H9 (cell line): ENCODE measurements at regions not wholly inside any gene's neighbourhood (a gene's known extent, or its start where the extent isn't known, plus 50 kb on each side); places are given as distances from the start of the nearest gene placed in this dataset.

Source experiments
- DNase-seq: peaks from one replicate; pipeline ENCODE4 v3.0.0-alpha.2; 2017
- H2AFZ ChIP-seq: one replicate; pipeline ENCODE4 v1.6.1; 2013; ENCODE audit warnings: mild to moderate bottlenecking, low read length, control low read depth, moderate library complexity
- H2AK5ac ChIP-seq: 2 replicates; pipeline ENCODE4 v1.6.1; 2013; ENCODE audit warnings: low read length, control low read depth, mixed read lengths; ENCODE audit not compliant: insufficient read length
- H2BK120ac ChIP-seq: one replicate; pipeline ENCODE4 v1.6.1; 2013; ENCODE audit warnings: low read depth, mild to moderate bottlenecking, low read length, control low read depth, inconsistent platforms; ENCODE audit not compliant: poor library complexity, severe bottlenecking
- H2BK12ac ChIP-seq: 2 replicates; pipeline ENCODE4 v1.6.1; 2013; ENCODE audit warnings: low read length, control low read depth, mixed read lengths, low read depth; ENCODE audit not compliant: insufficient read length
- H2BK15ac ChIP-seq: 2 replicates; pipeline ENCODE4 v1.6.1; 2013; ENCODE audit warnings: low read depth, low read length, control low read depth
- H2BK20ac ChIP-seq: one replicate; pipeline ENCODE4 v1.6.1; 2013; ENCODE audit warnings: low read depth, mild to moderate bottlenecking, low read length, control low read depth, inconsistent platforms; ENCODE audit not compliant: poor library complexity, severe bottlenecking
- H2BK5ac ChIP-seq: 2 replicates; pipeline ENCODE4 v1.6.1; 2013; ENCODE audit warnings: low read length, control low read depth, mixed read lengths; ENCODE audit not compliant: insufficient read length
- H3K14ac ChIP-seq: 2 replicates; pipeline ENCODE4 v1.6.1; 2013; ENCODE audit warnings: low read length, control low read depth; ENCODE audit not compliant: insufficient read depth
- H3K18ac ChIP-seq: 2 replicates; pipeline ENCODE4 v1.6.1; 2013; ENCODE audit warnings: low read depth, mild to moderate bottlenecking, mixed read lengths, low read length, control low read depth; ENCODE audit not compliant: insufficient read length
- H3K23ac ChIP-seq: 2 replicates; pipeline ENCODE4 v1.6.1; 2013; ENCODE audit warnings: low read length, control low read depth, mixed read lengths, low read depth; ENCODE audit not compliant: insufficient read length
- H3K23me2 ChIP-seq: 2 replicates; pipeline ENCODE4 v1.6.1; 2013; ENCODE audit warnings: low read depth, mild to moderate bottlenecking, mixed read lengths, low read length, control low read depth; ENCODE audit not compliant: insufficient read length, poor library complexity, severe bottlenecking
- H3K27ac ChIP-seq: 2 replicates; pipeline ENCODE4 v1.5.1; 2013; ENCODE audit warnings: low read length, control low read depth, mixed read lengths, low read depth; ENCODE audit not compliant: insufficient read length
- H3K27me3 ChIP-seq: 2 replicates; pipeline ENCODE4 v1.6.1; 2013; ENCODE audit warnings: low read length, control low read depth, inconsistent platforms; ENCODE audit not compliant: insufficient read depth
- H3K4ac ChIP-seq: 2 replicates; pipeline ENCODE4 v1.6.1; 2013; ENCODE audit warnings: low read depth, mild to moderate bottlenecking, control low read depth, inconsistent platforms, low read length, moderate library complexity
- H3K4me1 ChIP-seq: 2 replicates; pipeline ENCODE4 v1.6.1; 2013; ENCODE audit warnings: low read length, control low read depth, inconsistent platforms; ENCODE audit not compliant: insufficient read depth
- H3K4me2 ChIP-seq: 2 replicates; pipeline ENCODE4 v1.6.1; 2013; ENCODE audit warnings: low read length, control low read depth, mixed read lengths; ENCODE audit not compliant: insufficient read length, insufficient read depth
- H3K56ac ChIP-seq: 2 replicates; pipeline ENCODE4 v1.6.1; 2013; ENCODE audit warnings: low read depth, mild to moderate bottlenecking, mixed read lengths, low read length, control low read depth; ENCODE audit not compliant: insufficient read length
- H3K79me1 ChIP-seq: 2 replicates; pipeline ENCODE4 v1.6.1; 2013; ENCODE audit warnings: low read depth, mild to moderate bottlenecking, moderate library complexity, low read length, control low read depth, inconsistent platforms; ENCODE audit not compliant: insufficient read depth, poor library complexity, severe bottlenecking
- H3K79me2 ChIP-seq: 2 replicates; pipeline ENCODE4 v1.6.1; 2013; ENCODE audit warnings: low read length, control low read depth, inconsistent platforms; ENCODE audit not compliant: insufficient read depth
- H3K9ac ChIP-seq: 2 replicates; pipeline ENCODE4 v1.6.1; 2013; ENCODE audit warnings: low read length, control low read depth, mixed read lengths; ENCODE audit not compliant: insufficient read length; ENCODE audit errors: extremely low read depth
- H3K9me3 ChIP-seq: one replicate; pipeline ENCODE4 v1.6.1; 2013; ENCODE audit warnings: low read depth, low read length, inconsistent platforms; ENCODE audit not compliant: control insufficient read depth
- H3T11ph ChIP-seq: one replicate; pipeline ENCODE4 v1.6.1; 2013; ENCODE audit warnings: mild to moderate bottlenecking, low read length, control low read depth, inconsistent platforms
- H4K20me1 ChIP-seq: one replicate; pipeline ENCODE4 v1.6.1; 2013; ENCODE audit not compliant: control insufficient read depth, insufficient read length, insufficient read depth
- H4K5ac ChIP-seq: 2 replicates; pipeline ENCODE4 v1.6.1; 2013; ENCODE audit warnings: low read depth, mild to moderate bottlenecking, mixed read lengths, low read length, control low read depth; ENCODE audit not compliant: insufficient read length
- H4K8ac ChIP-seq: replicated peaks from 2 replicates; pipeline ENCODE4 v1.6.1; 2013; ENCODE audit warnings: low read length, control low read depth, mixed read lengths, low read depth; ENCODE audit not compliant: insufficient read length
- H4K91ac ChIP-seq: 2 replicates; pipeline ENCODE4 v1.6.1; 2013; ENCODE audit warnings: low read depth, mild to moderate bottlenecking, moderate library complexity, mixed read lengths, low read length, control low read depth; ENCODE audit not compliant: insufficient read length
- H3K27ac Mint-ChIP-seq, 3 experiments: 2 replicates in 2 of 3; 3 replicates in 1 of 3; pipeline ENCODE4 v1.8.0; 2020 to 2021; ENCODE audit warnings: mixed read lengths in 3 of 3, mild to moderate bottlenecking in 1 of 3, moderate library complexity in 1 of 3
- H3K27me3 Mint-ChIP-seq: 2 replicates; pipeline ENCODE4 v1.8.0; 2021; ENCODE audit warnings: low read depth, mild to moderate bottlenecking, moderate library complexity, mixed read lengths
- H3K36me3 Mint-ChIP-seq, 3 experiments: 2 replicates in 2 of 3; 3 replicates in 1 of 3; pipeline ENCODE4 v1.8.0; 2020 to 2021; ENCODE audit warnings: low read depth in 3 of 3, mixed read lengths in 3 of 3; ENCODE audit not compliant: insufficient read depth in 1 of 3
- H3K4me1 Mint-ChIP-seq, 2 experiments: 2 replicates each; pipeline ENCODE4 v1.8.0; 2020; ENCODE audit warnings: mixed read lengths in 2 of 2
- H3K4me3 Mint-ChIP-seq, 2 experiments: 2 replicates in 1 of 2; 3 replicates in 1 of 2; pipeline ENCODE4 v1.8.0; 2020 to 2021; ENCODE audit warnings: mild to moderate bottlenecking in 2 of 2, mixed read lengths in 2 of 2, moderate library complexity in 1 of 2
- H3K9me3 Mint-ChIP-seq, 2 experiments: 2 replicates in 1 of 2; 3 replicates in 1 of 2; pipeline ENCODE4 v1.8.0; 2020; ENCODE audit warnings: mild to moderate bottlenecking in 2 of 2, mixed read lengths in 2 of 2, moderate library complexity in 1 of 2
- CTCF ChIP-seq: fragments of 200-600 bp; sonication (generic); conservative IDR thresholded peaks from 3 replicates; pipeline ENCODE4 v1.8.0; 2021; ENCODE audit warnings: antibody characterized with exemption, mild to moderate bottlenecking
- WGBS: extraction: QIAGEN DNeasy Blood & Tissue Kit; methylation state at CpG from one replicate; pipeline ENCODE4 v1.1.7; 2013; ENCODE audit warnings: missing lambda C conversion rate, low lambda C conversion rate, mixed read lengths; ENCODE audit not compliant: insufficient read length; ENCODE audit errors: extremely low coverage; 5-methylcytosine and 5-hydroxymethylcytosine counted together

DNA sequence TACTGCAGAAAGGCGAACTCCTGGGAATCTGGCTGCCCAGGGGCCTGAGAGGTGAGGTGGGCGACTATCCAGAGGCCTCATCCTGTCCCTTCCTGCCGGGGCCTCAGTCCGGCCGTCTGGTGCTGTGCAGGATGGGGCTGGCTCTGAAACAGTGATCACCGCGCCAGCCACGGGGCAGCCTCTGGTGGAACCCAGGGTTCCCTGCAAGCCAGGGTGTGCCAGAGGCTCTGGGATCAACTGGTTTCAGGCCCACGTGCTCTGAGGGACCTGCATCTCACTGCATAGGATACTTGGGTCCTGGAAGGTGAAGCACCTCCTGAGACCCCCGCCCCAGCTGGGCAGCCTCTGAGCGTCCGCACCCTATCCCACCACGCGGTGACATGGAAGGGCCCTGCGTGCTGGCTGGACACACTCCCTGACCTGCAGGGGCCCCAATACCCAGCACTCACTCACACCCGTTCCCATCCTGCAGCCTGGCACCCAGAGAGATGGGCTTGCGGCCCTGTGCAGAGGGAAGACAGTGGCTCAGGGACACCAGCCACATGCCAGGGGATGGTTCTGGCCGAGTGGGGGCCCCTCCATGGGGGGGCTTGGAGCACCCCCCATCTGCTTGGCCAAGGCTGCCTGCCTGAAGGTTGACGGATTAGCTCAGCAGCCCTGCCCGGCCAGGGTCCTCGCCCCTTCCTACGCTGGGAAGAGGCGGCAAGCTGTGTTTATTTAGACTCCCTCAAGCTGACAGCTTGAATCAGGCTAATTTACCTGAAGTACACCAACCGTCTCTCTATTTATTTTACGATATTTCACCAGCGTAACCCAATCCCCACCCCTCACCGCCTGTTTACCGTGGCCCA is 64.3 kb upstream of the TTC34 start:
- no peak overlapping the region for H3K9ac ChIP-seq
- no peak overlapping the region for H3K27ac ChIP-seq
- no peak overlapping the region for H3K14ac ChIP-seq
- H3K23ac ChIP-seq: no peak overlapping the region
- H3K23me2 ChIP-seq: no peaks in the 10 kb centered on the region
- peaks cover 65% of the 10 kb centered on the region for H3K9me3 ChIP-seq
- no peaks in the 10 kb centered on the region for H4K20me1 ChIP-seq
- Mint-ChIP-seq H3K27me3 (peaks cover 5% of the 10 kb centered on the region), H3K36me3 (peaks cover under 1 to 10% (median 7%) of the 10 kb centered on the region in 3 experiments; a peak in 3 of 7 replicates), H3K9me3 (peaks cover 4 to 67% of the 10 kb centered on the region in 2 experiments), H3K4me3 (no peak overlapping the region), H3K4me1 (no peaks in the 10 kb centered on the region), H3K27ac (no peak overlapping the region)
- H2BK15ac ChIP-seq: no peak overlapping the region
- no peaks in the 10 kb centered on the region for H3K79me1 ChIP-seq
- H4K8ac ChIP-seq: no peak overlapping the region
- no peaks in the 10 kb centered on the region for H3K79me2 ChIP-seq
- H3K4me2 ChIP-seq: no peak overlapping the region
- H2BK12ac ChIP-seq: no peak overlapping the region
- no peak overlapping the region for H4K5ac ChIP-seq
- no peak overlapping the region for H3K18ac ChIP-seq
- no peak for TF ChIP-seq CTCF
- H2BK5ac ChIP-seq: no peak overlapping the region
- H3K56ac ChIP-seq: no peak overlapping the region
- H2AK5ac ChIP-seq: no peak overlapping the region
- no CpG with 5 or more reads among the region's 28 CpGs for whole genome bisulfite sequencing
- no peak overlapping the region for H4K91ac ChIP-seq
- H2BK120ac ChIP-seq: no peak overlapping the region
- no peaks in the 10 kb centered on the region for H3K27me3 ChIP-seq
- H2AFZ ChIP-seq: no peak overlapping the region
- H2BK20ac ChIP-seq: no peak overlapping the region
- no peak overlapping the region for H3K4ac ChIP-seq
- DNase-seq: no peak
- H3T11ph ChIP-seq: no peak overlapping the region
- no peaks in the 10 kb centered on the region for H3K4me1 ChIP-seq
